HFFc6 (cell line): ENCODE measurements at regions not wholly inside any gene's neighbourhood (a gene's known extent, or its start where the extent isn't known, plus 50 kb on each side); places are given as distances from the start of the nearest gene placed in this dataset.

Experiments used
- DNase-seq: peaks from one replicate; pipeline ENCODE4 v3.0.0-alpha.2; 2018
- H3K27ac Mint-ChIP-seq: 2 replicates; pipeline ENCODE4 v1.8.0; 2020; ENCODE audit warnings: mild to moderate bottlenecking, mixed read lengths
- H3K27me3 Mint-ChIP-seq: 2 replicates; pipeline ENCODE4 v1.8.0; 2021; ENCODE audit warnings: mild to moderate bottlenecking, moderate library complexity, mixed read lengths; ENCODE audit not compliant: insufficient read depth
- H3K36me3 Mint-ChIP-seq: 2 replicates; pipeline ENCODE4 v1.8.0; 2021; ENCODE audit warnings: low read depth, mixed read lengths
- H3K4me1 Mint-ChIP-seq: 2 replicates; pipeline ENCODE4 v1.8.0; 2020; ENCODE audit warnings: low read depth, mixed read lengths
- H3K4me3 Mint-ChIP-seq: 2 replicates; pipeline ENCODE4 v1.8.0; 2020; ENCODE audit warnings: mild to moderate bottlenecking, moderate library complexity, mixed read lengths
- H3K9me3 Mint-ChIP-seq: 2 replicates; pipeline ENCODE4 v1.8.0; 2020; ENCODE audit warnings: mild to moderate bottlenecking, mixed read lengths
- CTCF ChIP-seq: fragments of 200-600 bp; sonication (generic); IDR thresholded peaks from 2 replicates; pipeline ENCODE4 v1.5.0; 2021; ENCODE audit warnings: antibody characterized with exemption, mild to moderate bottlenecking

DNA sequence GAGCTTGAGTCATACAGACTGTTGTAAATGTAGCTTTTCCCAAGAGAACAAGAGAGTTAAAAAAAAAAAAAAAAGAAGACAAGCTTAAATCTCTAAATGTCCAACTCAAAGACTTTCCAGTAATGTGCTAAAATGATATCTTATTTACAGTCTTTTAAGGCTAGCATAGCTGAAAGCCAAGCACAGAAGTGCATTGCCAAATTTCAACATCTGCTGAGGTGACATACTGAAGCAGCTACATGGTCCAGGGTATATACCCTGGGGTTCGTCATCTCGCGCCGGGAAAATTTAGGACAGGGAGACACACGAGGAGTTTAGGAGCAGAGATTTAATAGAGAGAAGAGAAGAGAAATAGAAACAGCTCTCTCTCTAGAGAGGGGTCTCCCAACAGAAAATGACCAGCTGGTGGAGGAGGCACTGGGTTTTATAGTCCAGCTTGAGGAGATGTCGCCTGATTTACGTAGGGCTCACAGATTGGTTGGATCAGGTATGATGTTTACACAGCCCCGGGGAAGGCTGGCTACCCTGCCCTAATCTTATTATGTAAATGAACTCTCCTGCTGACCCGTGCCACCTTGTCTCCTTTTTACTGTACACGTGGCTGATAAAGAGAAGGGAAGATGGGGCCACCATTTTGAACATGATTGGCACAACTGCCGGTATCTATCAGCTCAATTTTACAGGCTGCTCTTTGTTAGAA lies 172.7 kb downstream of the TRIM33 start:
- no peaks in the 10 kb centered on the region for H3K9me3 Mint-ChIP-seq
- H3K27me3 Mint-ChIP-seq = peaks cover 8% of the 10 kb centered on the region
- H3K36me3 Mint-ChIP-seq = no peaks in the 10 kb centered on the region
- TF ChIP-seq CTCF = no peak
- H3K4me3 Mint-ChIP-seq = no peak overlapping the region
- no peak overlapping the region for H3K27ac Mint-ChIP-seq
- peaks cover 9% of the 10 kb centered on the region; the same call in 1 of the 2 replicates for H3K4me1 Mint-ChIP-seq
- no peak for DNase-seq

- Mint-ChIP-seq H3K4me3 (no peak overlapping the region), H3K27me3 (peaks cover 8% of the 10 kb centered on the region), H3K4me1 (peaks cover 1% of the 10 kb centered on the region; the same call in 1 of the 2 replicates), H3K36me3 (no peaks in the 10 kb centered on the region), H3K27ac (no peak overlapping the region), H3K9me3 (no peaks in the 10 kb centered on the region)
- TF ChIP-seq CTCF = no peak
- no peak for DNase-seq
These were observed 173.6 kb downstream of the TRIM33 start for GRCh38 chr1:114337417-114337816.

- TF ChIP-seq CTCF = no peak
- H3K27me3 Mint-ChIP-seq = peaks cover 13% of the 10 kb centered on the region
- no peak overlapping the region for H3K27ac Mint-ChIP-seq
- H3K4me1 Mint-ChIP-seq = no peaks in the 10 kb centered on the region
- DNase-seq = no peak
- H3K9me3 Mint-ChIP-seq = no peaks in the 10 kb centered on the region
- no peaks in the 10 kb centered on the region for H3K36me3 Mint-ChIP-seq
- no peak overlapping the region for H3K4me3 Mint-ChIP-seq
These were observed 174.6 kb downstream of the TRIM33 start for GRCh38 chr1:114336360-114336759.

DNA sequence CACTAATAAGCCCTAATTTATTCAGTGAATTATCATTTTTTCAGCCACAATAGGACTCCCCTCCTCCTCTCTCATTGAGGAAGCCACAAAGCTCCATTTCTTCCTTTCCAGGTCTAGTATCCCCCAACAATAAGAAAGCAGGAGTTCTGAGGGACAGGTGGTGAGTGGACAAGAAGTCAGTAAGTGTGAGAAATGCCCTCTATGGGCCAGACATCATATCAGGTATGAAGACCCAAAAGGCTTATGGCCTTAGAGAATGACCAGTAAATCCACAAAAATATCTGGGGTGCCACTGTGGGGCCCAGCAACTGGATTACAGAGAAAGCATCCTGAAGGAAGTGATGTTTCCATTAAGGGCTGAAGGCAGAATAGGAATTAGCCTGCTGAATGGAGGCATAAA lies 175.7 kb downstream of the TRIM33 start:
- DNase-seq = no peak
- Mint-ChIP-seq H3K4me1 (no peaks in the 10 kb centered on the region), H3K27me3 (peaks cover 17% of the 10 kb centered on the region), H3K9me3 (no peaks in the 10 kb centered on the region), H3K36me3 (no peaks in the 10 kb centered on the region), H3K27ac (no peak overlapping the region), H3K4me3 (no peak overlapping the region)
- TF ChIP-seq CTCF = no peak

- Mint-ChIP-seq H3K4me3 (no peak overlapping the region), H3K27me3 (peaks cover 26% of the 10 kb centered on the region), H3K36me3 (no peaks in the 10 kb centered on the region), H3K9me3 (no peaks in the 10 kb centered on the region), H3K4me1 (no peaks in the 10 kb centered on the region), H3K27ac (no peak overlapping the region)
- no peak for DNase-seq
- TF ChIP-seq CTCF = no peak
These were observed 176.7 kb downstream of the TRIM33 start for GRCh38 chr1:114334297-114334696.

GRCh38 chr1:114333690-114334089 lies 177.3 kb downstream of the TRIM33 start:
- no peak for DNase-seq
- Mint-ChIP-seq H3K4me3 (no peak overlapping the region), H3K9me3 (no peaks in the 10 kb centered on the region), H3K27ac (no peak overlapping the region), H3K27me3 (peaks cover 27% of the 10 kb centered on the region), H3K4me1 (no peaks in the 10 kb centered on the region), H3K36me3 (no peaks in the 10 kb centered on the region)
- TF ChIP-seq CTCF = no peak
